22Rv1 (cell line): ENCODE measurements at regions not wholly inside any gene's neighbourhood (a gene's known extent, or its start where the extent isn't known, plus 50 kb on each side); places are given as distances from the start of the nearest gene placed in this dataset.

ENCODE experiments used
- ZFX ChIP-seq: fragments of 450-650 bp; IDR thresholded peaks from 2 replicates; pipeline ENCODE4 v1.6.1; 2017; ENCODE audit warnings: antibody characterized with exemption, borderline replicate concordance
- TF ChIP-seq, protein P1 (sequence below): fragments of 450-650 bp; IDR thresholded peaks from 2 replicates; pipeline ENCODE4 v1.5.1; 2017; ENCODE audit warnings: mild to moderate bottlenecking

DNA sequence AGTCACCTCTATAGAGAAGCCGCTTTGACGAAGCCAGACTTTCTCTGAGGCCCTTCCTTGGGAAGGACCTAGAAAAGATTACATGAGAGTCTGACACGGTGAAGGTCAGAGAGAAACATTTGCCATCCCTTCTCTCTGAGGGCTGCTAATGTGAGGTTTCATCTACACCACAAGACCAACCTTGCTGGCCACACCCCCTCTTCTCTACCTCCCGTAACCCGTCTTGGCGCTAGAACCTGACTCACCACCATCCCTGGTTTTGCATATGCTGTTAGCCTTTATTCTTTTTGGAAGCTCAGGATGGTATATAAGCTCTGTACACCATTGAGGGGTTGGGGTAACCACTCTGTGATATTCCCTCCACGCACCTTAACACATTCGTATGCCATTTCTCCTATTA is 63.6 kb downstream of the FOXF2 start:
- TF ChIP-seq, protein P1, sequence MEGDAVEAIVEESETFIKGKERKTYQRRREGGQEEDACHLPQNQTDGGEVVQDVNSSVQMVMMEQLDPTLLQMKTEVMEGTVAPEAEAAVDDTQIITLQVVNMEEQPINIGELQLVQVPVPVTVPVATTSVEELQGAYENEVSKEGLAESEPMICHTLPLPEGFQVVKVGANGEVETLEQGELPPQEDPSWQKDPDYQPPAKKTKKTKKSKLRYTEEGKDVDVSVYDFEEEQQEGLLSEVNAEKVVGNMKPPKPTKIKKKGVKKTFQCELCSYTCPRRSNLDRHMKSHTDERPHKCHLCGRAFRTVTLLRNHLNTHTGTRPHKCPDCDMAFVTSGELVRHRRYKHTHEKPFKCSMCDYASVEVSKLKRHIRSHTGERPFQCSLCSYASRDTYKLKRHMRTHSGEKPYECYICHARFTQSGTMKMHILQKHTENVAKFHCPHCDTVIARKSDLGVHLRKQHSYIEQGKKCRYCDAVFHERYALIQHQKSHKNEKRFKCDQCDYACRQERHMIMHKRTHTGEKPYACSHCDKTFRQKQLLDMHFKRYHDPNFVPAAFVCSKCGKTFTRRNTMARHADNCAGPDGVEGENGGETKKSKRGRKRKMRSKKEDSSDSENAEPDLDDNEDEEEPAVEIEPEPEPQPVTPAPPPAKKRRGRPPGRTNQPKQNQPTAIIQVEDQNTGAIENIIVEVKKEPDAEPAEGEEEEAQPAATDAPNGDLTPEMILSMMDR: no peak
- no peak for TF ChIP-seq ZFX
